Neuronal stem cell (in vitro differentiated cells): ENCODE measurements at regions not wholly inside any gene's neighbourhood (a gene's known extent, or its start where the extent isn't known, plus 50 kb on each side); places are given as distances from the start of the nearest gene placed in this dataset.
"Not testable (repeated sequence)": the region's sequence is repeated elsewhere in the genome, so short reads cannot be mapped to it uniquely, and the experiment has no call there.

ENCODE experiments used
- DNase-seq: peaks from one replicate; pipeline ENCODE4 v3.0.0-alpha.2; 2013; ENCODE audit warnings: low spot score
- H2AFZ ChIP-seq: one replicate; pipeline ENCODE4 v1.6.1; 2013; ENCODE audit warnings: mild to moderate bottlenecking, low read length, inconsistent platforms
- H2AK5ac ChIP-seq: 2 replicates; pipeline ENCODE4 v1.6.1; 2013; ENCODE audit warnings: low read depth, mild to moderate bottlenecking, inconsistent platforms, low read length, moderate library complexity, mixed read lengths
- H2BK120ac ChIP-seq: 2 replicates; pipeline ENCODE4 v1.6.1; 2013; ENCODE audit warnings: low read depth, mild to moderate bottlenecking, inconsistent platforms, low read length, moderate library complexity, mixed read lengths
- H2BK12ac ChIP-seq: one replicate; pipeline ENCODE4 v1.6.1; 2013; ENCODE audit warnings: low read length, inconsistent platforms
- H2BK15ac ChIP-seq: 2 replicates; pipeline ENCODE4 v1.6.1; 2013; ENCODE audit warnings: mild to moderate bottlenecking, low read length, inconsistent platforms, mixed read lengths
- H2BK5ac ChIP-seq: one replicate; pipeline ENCODE4 v1.6.1; 2013; ENCODE audit warnings: inconsistent platforms, mild to moderate bottlenecking, low read length, moderate library complexity
- H3K14ac ChIP-seq: one replicate; pipeline ENCODE4 v1.6.1; 2013; ENCODE audit warnings: low read length, inconsistent platforms
- H3K18ac ChIP-seq: 2 replicates; pipeline ENCODE4 v1.6.1; 2013; ENCODE audit warnings: low read length, inconsistent platforms
- H3K23ac ChIP-seq: 2 replicates; pipeline ENCODE4 v1.6.1; 2013; ENCODE audit warnings: low read depth, mild to moderate bottlenecking, mixed read lengths, low read length, inconsistent platforms; ENCODE audit not compliant: poor library complexity
- H3K27ac ChIP-seq: replicated peaks from 3 replicates; pipeline ENCODE4 v1.5.1; 2013; ENCODE audit warnings: low read length, inconsistent platforms
- H3K27me3 ChIP-seq, 3 experiments: 2 replicates each; pipeline ENCODE4 v1.6.1; 2013; ENCODE audit warnings: low read length in 3 of 3, mild to moderate bottlenecking in 2 of 3, inconsistent platforms in 1 of 3, low read depth in 1 of 3, mixed read lengths in 1 of 3, moderate library complexity in 1 of 3; ENCODE audit not compliant: control insufficient read depth in 3 of 3, insufficient read depth in 3 of 3
- H3K36me3 ChIP-seq, 2 donors: replicated peaks in 1 of 2; 2 replicates each; pipeline ENCODE4 v1.6.1; 2013; ENCODE audit warnings: low read length in 2 of 2; ENCODE audit not compliant: control insufficient read depth in 2 of 2, insufficient read depth in 2 of 2
- H3K4ac ChIP-seq: 2 replicates; pipeline ENCODE4 v1.6.1; 2013; ENCODE audit warnings: inconsistent platforms, mild to moderate bottlenecking, low read length, moderate library complexity
- H3K4me1 ChIP-seq, 2 donors: 1 replicate in 1 of 2; 2 replicates in 1 of 2; pipeline ENCODE4 v1.6.1; 2013; ENCODE audit warnings: low read length in 2 of 2, low read depth in 1 of 2; ENCODE audit not compliant: control insufficient read depth in 2 of 2, insufficient read depth in 1 of 2
- H3K4me2 ChIP-seq: one replicate; pipeline ENCODE4 v1.6.1; 2013; ENCODE audit warnings: mild to moderate bottlenecking, low read length, inconsistent platforms; ENCODE audit not compliant: insufficient read depth, poor library complexity, severe bottlenecking
- H3K4me3 ChIP-seq, 2 donors: 2 replicates each; pipeline ENCODE4 v1.5.1; 2013; ENCODE audit warnings: low read length in 2 of 2, mild to moderate bottlenecking in 2 of 2, inconsistent platforms in 1 of 2, moderate library complexity in 1 of 2
- H3K79me1 ChIP-seq: one replicate; pipeline ENCODE4 v1.6.1; 2013; ENCODE audit warnings: low read depth, mild to moderate bottlenecking, inconsistent platforms, low read length, moderate library complexity
- H3K9ac ChIP-seq: one replicate; pipeline ENCODE4 v1.6.1; 2013; ENCODE audit warnings: mild to moderate bottlenecking, low read depth, low read length, inconsistent platforms; ENCODE audit not compliant: poor library complexity
- H3K9me3 ChIP-seq, 2 donors: replicated peaks in 1 of 2; 2 replicates each; pipeline versions ENCODE3 to v1.6.1; 2013; ENCODE audit warnings: low read length in 2 of 2, mild to moderate bottlenecking in 2 of 2, inconsistent platforms in 1 of 2, low read depth in 1 of 2, mixed read lengths in 1 of 2, moderate library complexity in 1 of 2; ENCODE audit not compliant: control insufficient read depth in 2 of 2, insufficient read depth in 1 of 2
- H4K8ac ChIP-seq: one replicate; pipeline ENCODE4 v1.6.1; 2013; ENCODE audit warnings: low read depth, mild to moderate bottlenecking, inconsistent platforms, low read length, moderate library complexity
- H4K91ac ChIP-seq: one replicate; pipeline ENCODE4 v1.6.1; 2013; ENCODE audit warnings: low read length, low read depth, mild to moderate bottlenecking, inconsistent platforms; ENCODE audit not compliant: poor library complexity
- WGBS, 2 donors: extraction: QIAGEN DNeasy Blood & Tissue Kit; methylation state at CpG; one replicate each; pipeline ENCODE4 v1.1.7; 2013; ENCODE audit warnings: missing lambda C conversion rate in 2 of 2, mixed read lengths in 1 of 2; ENCODE audit not compliant: insufficient read length in 2 of 2, insufficient replicate concordance in 1 of 2; ENCODE audit errors: extremely low coverage in 2 of 2; 5-methylcytosine and 5-hydroxymethylcytosine counted together

- H3K27me3 ChIP-seq: no peaks in the 10 kb centered on the region
- H3K4me2 ChIP-seq: no peak overlapping the region
- no peak overlapping the region for H2BK120ac ChIP-seq
- H2AFZ ChIP-seq: no peak overlapping the region
- H3K23ac ChIP-seq: no peak overlapping the region
- no peak overlapping the region for H4K91ac ChIP-seq
- H2BK5ac ChIP-seq: no peak overlapping the region
- WGBS, 2 donors: no CpG with 5 or more reads among the region's 6 CpGs
- peaks cover 2 to 9% of the 10 kb centered on the region in 2 donors for H3K9me3 ChIP-seq
- H3K27ac ChIP-seq: no peak overlapping the region
- no peak overlapping the region for H2BK12ac ChIP-seq
- no peaks in the 10 kb centered on the region for H3K4me1 ChIP-seq
- no peaks in the 10 kb centered on the region for H3K36me3 ChIP-seq
- no peak for DNase-seq
- no peaks in the 10 kb centered on the region for H3K79me1 ChIP-seq
- no peak overlapping the region for H3K4ac ChIP-seq
- H4K8ac ChIP-seq: no peak overlapping the region
- no peak overlapping the region for H3K14ac ChIP-seq
- no peak overlapping the region for H3K9ac ChIP-seq
- no peak overlapping the region for H2BK15ac ChIP-seq
- no peak overlapping the region for H3K18ac ChIP-seq
- no peak overlapping the region for H3K4me3 ChIP-seq
- no peak overlapping the region for H2AK5ac ChIP-seq
These were observed 971.4 kb downstream of the MCTP2 start for GRCh38 chr15:95202569-95203349.

GRCh38 chr15:95205077-95205476 lies 973.7 kb downstream of the MCTP2 start:
- H3K4ac ChIP-seq: no peak overlapping the region
- no peak overlapping the region for H3K4me3 ChIP-seq
- H4K91ac ChIP-seq: no peak overlapping the region
- no peak overlapping the region for H3K18ac ChIP-seq
- no peaks in the 10 kb centered on the region for H3K27me3 ChIP-seq
- H2AFZ ChIP-seq: no peak overlapping the region
- H2BK15ac ChIP-seq: no peak overlapping the region
- H4K8ac ChIP-seq: no peak overlapping the region
- H3K36me3 ChIP-seq: no peaks in the 10 kb centered on the region
- no peak for DNase-seq
- H2BK12ac ChIP-seq: no peak overlapping the region
- H3K9ac ChIP-seq: no peak overlapping the region
- H2BK120ac ChIP-seq: no peak overlapping the region
- H3K23ac ChIP-seq: no peak overlapping the region
- peaks cover 2 to 10% of the 10 kb centered on the region in 2 donors for H3K9me3 ChIP-seq
- H3K27ac ChIP-seq: no peak overlapping the region
- no peak overlapping the region for H2AK5ac ChIP-seq
- no peak overlapping the region for H3K14ac ChIP-seq
- H3K79me1 ChIP-seq: no peaks in the 10 kb centered on the region
- H2BK5ac ChIP-seq: no peak overlapping the region
- H3K4me2 ChIP-seq: no peak overlapping the region
- no peaks in the 10 kb centered on the region for H3K4me1 ChIP-seq

DNA sequence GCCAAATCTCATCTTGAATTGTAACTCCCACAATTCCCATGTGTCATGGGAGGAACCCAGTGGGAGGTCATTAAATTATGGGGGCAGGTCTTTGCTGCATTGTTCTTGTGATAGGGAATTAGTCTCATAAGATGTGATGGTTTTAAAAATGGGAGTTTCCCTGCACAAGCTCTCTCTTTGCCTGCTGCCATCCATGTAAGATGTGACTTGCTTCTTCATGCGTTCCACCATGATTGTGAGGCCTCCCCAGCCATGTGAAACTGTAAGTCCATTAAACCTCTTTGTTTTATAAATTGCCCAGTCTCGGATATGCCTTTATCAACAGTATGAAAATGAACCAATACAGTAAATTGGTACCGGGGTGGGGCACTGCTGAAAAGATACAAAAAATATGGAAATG lies 974.5 kb downstream of the MCTP2 start:
- not testable (repeated sequence) for H3K18ac ChIP-seq, H3K14ac ChIP-seq, H2BK12ac ChIP-seq, H4K8ac ChIP-seq, H3K9me3 ChIP-seq, H2BK5ac ChIP-seq, H3K4ac ChIP-seq, H2AK5ac ChIP-seq, H3K27ac ChIP-seq, H2AFZ ChIP-seq, H3K4me1 ChIP-seq, H3K23ac ChIP-seq, H3K27me3 ChIP-seq, DNase-seq, H3K9ac ChIP-seq, H3K79me1 ChIP-seq, H3K4me2 ChIP-seq, H4K91ac ChIP-seq, H3K36me3 ChIP-seq, H3K4me3 ChIP-seq, H2BK120ac ChIP-seq, H2BK15ac ChIP-seq
- WGBS, 2 donors: no CpG with 5 or more reads among the region's 3 CpGs

- H3K27me3 ChIP-seq: no peaks in the 10 kb centered on the region
- no peak overlapping the region for H4K91ac ChIP-seq
- H3K36me3 ChIP-seq: no peaks in the 10 kb centered on the region
- peaks cover 0 to 11% of the 10 kb centered on the region in 2 donors for H3K9me3 ChIP-seq
- H2BK120ac ChIP-seq: no peak overlapping the region
- WGBS, 2 donors: no CpG with 5 or more reads among the region's 4 CpGs
- H3K27ac ChIP-seq: no peak overlapping the region
- H2AK5ac ChIP-seq: no peak overlapping the region
- H4K8ac ChIP-seq: no peak overlapping the region
- no peak overlapping the region for H3K4me2 ChIP-seq
- no peak overlapping the region for H2BK12ac ChIP-seq
- no peaks in the 10 kb centered on the region for H3K4me1 ChIP-seq
- H2AFZ ChIP-seq: no peak overlapping the region
- no peak overlapping the region for H3K14ac ChIP-seq
- H3K9ac ChIP-seq: no peak overlapping the region
- no peak for DNase-seq
- H3K4ac ChIP-seq: no peak overlapping the region
- no peaks in the 10 kb centered on the region for H3K79me1 ChIP-seq
- no peak overlapping the region for H3K4me3 ChIP-seq
- no peak overlapping the region for H2BK5ac ChIP-seq
- H2BK15ac ChIP-seq: no peak overlapping the region
- H3K18ac ChIP-seq: no peak overlapping the region
- no peak overlapping the region for H3K23ac ChIP-seq
These were observed 976.7 kb downstream of the MCTP2 start for GRCh38 chr15:95208071-95208470.
